Kidney epithelial cell (primary cell): ENCODE measurements at regions not wholly inside any gene's neighbourhood (a gene's known extent, or its start where the extent isn't known, plus 50 kb on each side); places are given as distances from the start of the nearest gene placed in this dataset.

Experiments
- DNase-seq: peaks from one replicate; pipeline ENCODE4 v3.0.0-alpha.2; 2010; ENCODE audit warnings: low read depth
- H3K27me3 ChIP-seq: 2 replicates; pipeline ENCODE4 v1.6.0; 2011; ENCODE audit warnings: low read length; ENCODE audit not compliant: control insufficient read depth, insufficient read depth
- H3K36me3 ChIP-seq: 2 replicates; pipeline ENCODE4 v1.5.1; 2011; ENCODE audit warnings: low read length; ENCODE audit not compliant: control insufficient read depth, insufficient read depth
- H3K4me3 ChIP-seq: 2 replicates; pipeline ENCODE4 v1.5.1; 2011; ENCODE audit warnings: low read depth, mild to moderate bottlenecking, control low read depth, low read length
- TF ChIP-seq, protein P1 (sequence below): IDR thresholded peaks from 2 replicates; pipeline ENCODE4 v1.5.1; 2011; ENCODE audit warnings: mild to moderate bottlenecking, moderate library complexity, low read length, control low read depth, inconsistent platforms; ENCODE audit not compliant: insufficient read depth, poor library complexity, severe bottlenecking

DNA sequence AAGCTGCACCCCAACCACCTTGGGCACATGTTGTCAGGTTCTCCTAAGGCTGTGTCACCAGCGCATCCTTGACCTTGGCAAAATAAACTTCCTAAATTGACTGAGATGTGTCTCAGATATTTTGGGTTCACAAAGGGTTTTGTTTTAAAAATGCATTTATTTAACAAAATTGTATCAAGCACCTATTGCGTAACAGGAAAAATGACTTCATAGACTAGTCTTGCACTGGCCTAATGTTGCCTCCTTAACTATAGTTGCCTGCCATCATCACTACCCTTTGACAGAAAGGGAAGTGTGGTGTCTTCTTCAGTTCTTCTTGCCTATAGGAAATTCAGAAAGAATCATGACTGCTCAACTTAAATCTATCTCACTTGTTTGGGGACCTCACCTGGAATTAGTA lies 374.2 kb downstream of the SH2D1A start:
- DNase-seq = no peak
- TF ChIP-seq, protein P1, sequence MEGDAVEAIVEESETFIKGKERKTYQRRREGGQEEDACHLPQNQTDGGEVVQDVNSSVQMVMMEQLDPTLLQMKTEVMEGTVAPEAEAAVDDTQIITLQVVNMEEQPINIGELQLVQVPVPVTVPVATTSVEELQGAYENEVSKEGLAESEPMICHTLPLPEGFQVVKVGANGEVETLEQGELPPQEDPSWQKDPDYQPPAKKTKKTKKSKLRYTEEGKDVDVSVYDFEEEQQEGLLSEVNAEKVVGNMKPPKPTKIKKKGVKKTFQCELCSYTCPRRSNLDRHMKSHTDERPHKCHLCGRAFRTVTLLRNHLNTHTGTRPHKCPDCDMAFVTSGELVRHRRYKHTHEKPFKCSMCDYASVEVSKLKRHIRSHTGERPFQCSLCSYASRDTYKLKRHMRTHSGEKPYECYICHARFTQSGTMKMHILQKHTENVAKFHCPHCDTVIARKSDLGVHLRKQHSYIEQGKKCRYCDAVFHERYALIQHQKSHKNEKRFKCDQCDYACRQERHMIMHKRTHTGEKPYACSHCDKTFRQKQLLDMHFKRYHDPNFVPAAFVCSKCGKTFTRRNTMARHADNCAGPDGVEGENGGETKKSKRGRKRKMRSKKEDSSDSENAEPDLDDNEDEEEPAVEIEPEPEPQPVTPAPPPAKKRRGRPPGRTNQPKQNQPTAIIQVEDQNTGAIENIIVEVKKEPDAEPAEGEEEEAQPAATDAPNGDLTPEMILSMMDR = no peak

DNA sequence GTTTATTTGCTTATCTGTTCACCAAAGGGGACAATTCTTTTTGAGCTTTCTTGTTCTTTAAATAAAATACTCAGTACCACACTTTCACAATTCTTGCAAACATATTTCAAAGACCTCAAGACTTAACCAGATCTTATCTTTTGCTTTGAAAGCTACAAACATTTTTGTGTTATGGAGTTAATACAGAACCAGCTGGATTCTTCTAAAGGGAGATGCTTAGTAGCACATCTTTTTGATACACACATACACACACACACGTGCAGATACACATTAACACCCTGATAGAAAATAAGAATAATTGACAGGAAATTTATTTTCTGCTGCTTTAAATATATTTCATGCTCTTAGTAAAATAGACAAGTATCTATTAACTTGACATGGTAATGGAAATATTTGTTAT lies 379.1 kb downstream of the SH2D1A start:
- TF ChIP-seq, protein P1 = no peak
- no peak for DNase-seq

More for the DNA sequence above, 374.2 kb downstream of the SH2D1A start:
- H3K4me3 ChIP-seq = no peak overlapping the region
- no peaks in the 10 kb centered on the region for H3K36me3 ChIP-seq
- no peaks in the 10 kb centered on the region for H3K27me3 ChIP-seq

DNA sequence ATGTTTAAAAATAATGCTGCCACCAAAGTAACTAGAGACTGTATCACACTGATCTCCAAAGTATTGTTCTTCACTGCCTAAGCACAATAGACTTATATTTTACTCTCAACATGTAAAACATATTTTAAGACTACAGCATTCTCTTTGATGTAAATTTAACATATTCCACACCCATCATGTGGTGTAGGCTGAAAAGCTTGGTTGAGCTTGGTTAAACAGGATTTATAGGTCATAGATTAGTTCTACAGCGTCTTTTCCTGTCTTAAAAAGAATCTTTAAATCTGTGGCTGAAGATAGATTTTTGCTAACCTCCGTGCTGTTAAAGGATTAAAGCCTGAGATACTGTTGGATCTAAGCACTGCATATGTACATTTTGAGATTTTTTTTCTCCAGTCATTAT lies 379.9 kb downstream of the SH2D1A start:
- DNase-seq = no peak
- TF ChIP-seq, protein P1 = no peak
- H3K36me3 ChIP-seq = no peaks in the 10 kb centered on the region
- H3K4me3 ChIP-seq = no peak overlapping the region
- H3K27me3 ChIP-seq = no peaks in the 10 kb centered on the region

More for the DNA sequence above, 379.1 kb downstream of the SH2D1A start:
- Histone ChIP-seq H3K27me3 (no peaks in the 10 kb centered on the region), H3K4me3 (no peak overlapping the region), H3K36me3 (no peaks in the 10 kb centered on the region)

DNA sequence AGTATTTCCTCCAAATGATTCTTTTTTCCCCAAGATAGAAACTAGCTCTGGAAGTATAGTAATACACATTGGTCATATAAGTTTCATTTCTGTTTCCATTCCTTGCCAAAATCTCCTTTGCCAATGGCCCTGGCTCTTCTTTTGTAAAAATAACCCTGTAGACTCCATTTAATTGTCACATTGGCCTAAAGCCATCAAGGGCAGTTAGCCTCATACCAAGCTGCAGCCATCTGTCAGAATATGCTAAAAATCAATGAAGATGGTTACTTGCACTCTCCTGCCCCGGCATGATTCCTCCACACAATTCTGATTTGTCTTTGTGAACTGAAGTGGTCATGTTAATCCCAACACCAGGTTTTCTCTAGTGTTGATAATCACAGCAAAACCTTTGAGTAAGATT lies 380.5 kb downstream of the SH2D1A start:
- no peak overlapping the region for H3K4me3 ChIP-seq
- no peaks in the 10 kb centered on the region for H3K27me3 ChIP-seq
- no peak for DNase-seq
- no peaks in the 10 kb centered on the region for H3K36me3 ChIP-seq
- TF ChIP-seq, protein P1 = no peak

DNA sequence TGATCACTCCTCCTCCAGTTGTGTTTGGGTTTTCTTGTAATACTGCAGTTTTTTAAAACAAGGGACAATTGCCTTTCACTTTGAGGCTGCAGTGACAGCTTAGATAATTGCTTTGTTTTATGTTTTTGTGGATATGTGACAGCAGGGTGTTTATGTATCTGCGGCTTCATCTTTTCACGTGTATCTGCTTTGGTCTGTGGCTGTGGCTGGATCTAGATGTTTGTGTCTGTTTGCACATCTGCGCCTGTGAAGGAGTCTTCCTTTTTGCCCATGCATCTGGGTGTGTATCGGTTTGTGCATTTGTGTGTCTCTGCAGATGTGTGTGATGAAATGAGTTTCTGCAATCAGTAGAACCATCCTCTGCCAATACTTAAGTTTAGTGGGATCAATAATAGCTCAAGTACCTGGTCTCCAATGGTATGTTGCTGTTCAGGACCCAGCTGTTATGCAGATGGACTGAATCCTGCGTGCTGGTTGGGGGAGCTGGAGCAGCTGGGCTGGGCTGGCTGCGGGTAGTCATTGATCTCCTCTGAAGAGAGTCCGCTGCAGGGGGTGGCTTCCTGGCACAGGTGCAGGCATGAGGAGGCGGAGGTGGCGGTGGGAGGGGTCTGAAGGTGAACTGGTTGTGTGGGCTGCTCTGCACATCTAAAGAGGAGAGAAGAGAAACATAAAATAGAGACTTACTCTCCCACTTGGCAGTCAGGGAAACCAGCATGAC lies 390.3 kb downstream of the SH2D1A start:
- Histone ChIP-seq H3K27me3 (no peaks in the 10 kb centered on the region), H3K4me3 (no peak overlapping the region), H3K36me3 (no peaks in the 10 kb centered on the region)
- DNase-seq = no peak
- TF ChIP-seq, protein P1 = no peak

DNA sequence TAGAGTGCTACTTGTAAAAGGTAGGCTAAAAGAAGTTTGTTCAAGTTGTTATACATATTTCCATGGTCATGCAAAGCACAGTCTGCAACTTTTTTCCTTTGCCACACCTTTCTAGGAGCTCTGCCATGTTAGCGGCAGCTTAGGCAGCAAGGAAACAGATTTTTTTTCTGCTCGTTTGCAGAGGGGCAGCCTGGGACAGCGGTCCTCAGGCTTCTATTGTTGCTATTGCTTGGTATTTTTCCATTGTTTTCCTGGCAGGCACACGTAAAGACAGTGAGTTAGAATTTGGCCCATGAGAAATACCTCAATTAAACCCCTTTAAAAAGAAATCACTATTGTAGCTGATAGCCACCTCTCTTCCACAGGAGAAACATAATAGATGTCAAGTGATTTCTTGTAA lies 391.4 kb downstream of the SH2D1A start:
- Histone ChIP-seq H3K4me3 (no peak overlapping the region), H3K27me3 (no peaks in the 10 kb centered on the region), H3K36me3 (no peaks in the 10 kb centered on the region)
- TF ChIP-seq, protein P1 = no peak
- no peak for DNase-seq
